GM10266 (cell line): ENCODE measurements at regions not wholly inside any gene's neighbourhood (a gene's known extent, or its start where the extent isn't known, plus 50 kb on each side); places are given as distances from the start of the nearest gene placed in this dataset.

Experiments used
- DNase-seq: peaks from one replicate; pipeline ENCODE4 v3.0.0; 2012; ENCODE audit errors: extremely low spot score
- CTCF ChIP-seq: IDR thresholded peaks from 2 replicates; pipeline ENCODE4 v1.5.1; 2012; ENCODE audit warnings: mild to moderate bottlenecking, low read depth; ENCODE audit not compliant: control insufficient read depth, insufficient read depth; ENCODE audit errors: missing control alignments

- no peak for TF ChIP-seq CTCF
- no peak for DNase-seq
Measured at GRCh38 chr12:75974323-75975187, 57.0 kb downstream of the PHLDA1 start.

GRCh38 chr12:75971253-75971652 lies 60.3 kb downstream of the PHLDA1 start:
- no peak for DNase-seq
- no peak for TF ChIP-seq CTCF

- TF ChIP-seq CTCF: no peak
- DNase-seq: no peak
Measured at GRCh38 chr12:75970310-75970709, 61.3 kb downstream of the PHLDA1 start.

GRCh38 chr12:75969768-75970167 lies 61.8 kb downstream of the PHLDA1 start:
- TF ChIP-seq CTCF: no peak
- no peak for DNase-seq

- no peak for DNase-seq
- TF ChIP-seq CTCF: no peak
Measured at GRCh38 chr12:75965661-75966060, 65.9 kb downstream of the PHLDA1 start.

- no peak for DNase-seq
Measured at GRCh38 chr12:75964150-75964549, 67.4 kb downstream of the PHLDA1 start.

More at GRCh38 chr12:75964150-75964549, 67.4 kb downstream of the PHLDA1 start:
- TF ChIP-seq CTCF: no peak
